NB4 (cell line): ENCODE measurements at regions not wholly inside any gene's neighbourhood (a gene's known extent, or its start where the extent isn't known, plus 50 kb on each side); places are given as distances from the start of the nearest gene placed in this dataset.

ENCODE experiments used
- CTCF ChIP-seq: IDR thresholded peaks from one replicate; pipeline ENCODE4 v1.5.1; 2012; ENCODE audit warnings: low read depth, low read length
- MAX ChIP-seq: IDR thresholded peaks from 2 replicates; pipeline ENCODE4 v1.6.1; 2011; ENCODE audit warnings: low read depth, low read length
- POLR2A ChIP-seq: IDR thresholded peaks from 2 replicates; pipeline ENCODE4 v1.6.1; 2011; ENCODE audit warnings: mild to moderate bottlenecking; ENCODE audit not compliant: insufficient read length; ENCODE audit errors: extremely low read depth

GRCh38 chr6:22448291-22448711 lies 121.1 kb upstream of the HDGFL1 start:
- TF ChIP-seq CTCF (no peak), POLR2A (no peak), MAX (no peak)
